ENCODE measurements at regions not wholly inside any gene's neighbourhood (a gene's known extent, or its start where the extent isn't known, plus 50 kb on each side); places are given as distances from the start of the nearest gene placed in this dataset.

- H3K4me3 ChIP-seq (replicated peaks in 1 of 3; ENCODE audit: insufficient read depth in 1 of 3, low read depth in 1 of 3, low read length in 3 of 3) = no peak overlapping the region
- H4K20me1 ChIP-seq (replicated peaks; ENCODE audit: control insufficient read depth, extremely low read depth, insufficient read depth, low read length) = no peaks in the 10 kb centered on the region
- H3K9ac ChIP-seq (replicated peaks; ENCODE audit: extremely low read depth, insufficient read depth, low read length) = no peak overlapping the region
- no peak for TF ChIP-seq POLR2A (IDR thresholded peaks at IDR 0.05; ENCODE audit: low read depth, low read length)
- TF ChIP-seq CTCF (IDR thresholded peaks at IDR 0.05; ENCODE audit: extremely low read depth in 1 of 2, insufficient read depth in 1 of 2, low read depth in 1 of 2, low read length in 2 of 2) = no peak
- TF ChIP-seq JUN (IDR thresholded peaks at IDR 0.05; ENCODE audit: borderline replicate concordance, insufficient read depth, insufficient read length, low read depth) = no peak
- no peak for TF ChIP-seq GATA2 (IDR thresholded peaks at IDR 0.05; ENCODE audit: insufficient read depth, insufficient read length, low read depth, low read length)
- TF ChIP-seq POLR2AphosphoS5 (IDR thresholded peaks at IDR 0.05; ENCODE audit: insufficient read depth, low read depth, low read length) = no peak
- TF ChIP-seq EZH2 (IDR thresholded peaks at IDR 0.05; ENCODE audit: borderline replicate concordance, low read depth, low read length, severe bottlenecking) = no peak
- TF ChIP-seq MAX (IDR thresholded peaks at IDR 0.05; ENCODE audit: insufficient read depth, insufficient read length) = no peak
- no peak for TF ChIP-seq MYC (IDR thresholded peaks at IDR 0.05; ENCODE audit: low read depth, low read length)
- no peak for TF ChIP-seq FOS (IDR thresholded peaks at IDR 0.05; ENCODE audit: borderline replicate concordance, insufficient read depth, low read length)
- no peaks in the 10 kb centered on the region for H3K36me3 ChIP-seq (ENCODE audit: control insufficient read depth in 2 of 2, extremely low read depth in 1 of 2, insufficient read depth in 2 of 2, low read length in 2 of 2)
- no peaks in the 10 kb centered on the region for H3K9me1 ChIP-seq (replicated peaks; ENCODE audit: control insufficient read depth, extremely low read depth, insufficient read depth, low read length)
- intact Hi-C loops (cut with micrococcal nuclease) = no loop called here
- H3K27me3 ChIP-seq (ENCODE audit: control insufficient read depth in 2 of 2, insufficient read depth in 2 of 2, low read length in 2 of 2) = peaks cover 43 to 52% of the 10 kb centered on the region in 2 experiments
- DNase-seq (ENCODE audit: low read depth, low spot score) = no peak
- POLR2A ChIA-PET = no interaction called here
- no peaks in the 10 kb centered on the region for H3K9me3 ChIP-seq (replicated peaks; ENCODE audit: control insufficient read depth, insufficient read depth, low read length)
- H3K79me2 ChIP-seq (ENCODE audit: control insufficient read depth, insufficient read depth, low read length) = no peaks in the 10 kb centered on the region
- BruUV-seq (replicated peaks) = no TSS peak
- H3K27ac ChIP-seq (ENCODE audit: insufficient read depth, low read depth, low read length) = no peak overlapping the region
- CTCF ChIA-PET = no interaction called here
- H3K4me2 ChIP-seq (ENCODE audit: insufficient read depth, low read length) = no peak overlapping the region
- FAIRE-seq = no peak
- H2AFZ ChIP-seq (ENCODE audit: low read depth, low read length) = no peak overlapping the region
- dilution Hi-C loops (cut with MboI; ENCODE audit: extremely low pct_ligation_motif_present, low sequenced_read_pairs) = no loop called here
- H3K4me1 ChIP-seq (ENCODE audit: control insufficient read depth, extremely low read depth, insufficient read depth, low read length) = no peaks in the 10 kb centered on the region
Measured at GRCh38 chr2:120922571-120923332, 187.1 kb downstream of the GLI2 start.
